Ascending aorta (tissue), 2 donors: ENCODE measurements at regions not wholly inside any gene's neighbourhood (a gene's known extent, or its start where the extent isn't known, plus 50 kb on each side); places are given as distances from the start of the nearest gene placed in this dataset.
"Not testable (repeated sequence)": the region's sequence is repeated elsewhere in the genome, so short reads cannot be mapped to it uniquely, and the experiment has no call there.

Source experiments
- DNase-seq, 2 donors: peaks; one replicate each; pipeline ENCODE4 v3.0.0-alpha.2; 2019; ENCODE audit warnings: low spot score in 2 of 2
- H3K27ac ChIP-seq, 2 donors: fragments of 200-600 bp; sonication (generic); one replicate each; pipeline ENCODE4 v1.5.1; 2016 to 2017; ENCODE audit warnings: mild to moderate bottlenecking in 1 of 2
- H3K27me3 ChIP-seq: fragments of 200-600 bp; sonication (generic); one replicate; pipeline ENCODE4 v1.5.1; 2017
- H3K36me3 ChIP-seq, 2 donors: fragments of 200-600 bp; sonication (generic); one replicate each; pipeline ENCODE4 v1.5.1; 2016
- H3K4me1 ChIP-seq, 2 donors: fragments of 200-600 bp; sonication (generic); one replicate each; pipeline ENCODE4 v1.5.1; 2016 to 2017; ENCODE audit warnings: mild to moderate bottlenecking in 1 of 2
- H3K4me3 ChIP-seq, 2 donors: fragments of 200-600 bp; sonication (generic); one replicate each; pipeline ENCODE4 v1.5.1; 2016 to 2017; ENCODE audit warnings: mild to moderate bottlenecking in 1 of 2
- H3K9me3 ChIP-seq, 2 donors: fragments of 200-600 bp; sonication (generic); one replicate each; pipeline ENCODE4 v1.5.1; 2016
- CTCF ChIP-seq, 3 experiments: fragments of 200-600 bp in 2 of 3; fragments of 450-650 bp in 1 of 3; sonication (generic) in 2 of 3; IDR thresholded peaks; one replicate each; pipeline ENCODE4 v1.5.1; 2016 to 2019; ENCODE audit warnings: antibody characterized with exemption in 3 of 3, mild to moderate bottlenecking in 1 of 3, moderate library complexity in 1 of 3
- intact Hi-C: fragments of 100-400 bp; cut with DNase I; formaldehyde crosslinking; loops from one replicate; pipeline ENCODE4 v1.15.1; 2023

GRCh38 chr10:21379143-21379542 lies 146.3 kb downstream of the SKIDA1 start:
- Histone ChIP-seq H3K4me1 (no peaks in the 10 kb centered on the region), H3K4me3 (no peak overlapping the region), H3K36me3 (no peaks in the 10 kb centered on the region), H3K27me3 (no peaks in the 10 kb centered on the region), H3K27ac (no peak overlapping the region), H3K9me3 (no peaks in the 10 kb centered on the region)
- intact Hi-C loops = no loop called here
- TF ChIP-seq CTCF (IDR thresholded peaks at IDR 0.05) = no peak
- no peak for DNase-seq

DNA sequence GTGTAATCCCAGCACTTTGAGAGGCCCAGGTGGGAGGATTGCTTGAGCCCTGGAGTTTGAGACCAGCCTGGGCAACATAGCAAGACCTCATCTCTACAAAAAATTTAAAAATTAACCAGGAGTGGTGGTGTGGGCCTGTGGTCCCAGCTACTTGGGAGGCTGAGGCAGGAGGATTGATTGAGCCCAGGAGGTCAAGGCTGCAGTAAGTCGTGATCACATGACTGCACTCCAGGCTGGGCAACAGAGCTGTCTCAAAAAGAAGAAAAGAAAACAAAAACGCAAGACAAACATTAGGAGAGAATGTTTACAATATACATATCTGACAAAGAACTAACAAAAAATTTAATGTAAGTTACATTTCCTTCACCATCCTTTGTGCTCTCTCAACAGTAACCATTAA lies 150.2 kb downstream of the SKIDA1 start:
- H3K4me1 ChIP-seq, H3K4me3 ChIP-seq, H3K27ac ChIP-seq, DNase-seq, H3K9me3 ChIP-seq, H3K27me3 ChIP-seq, intact Hi-C loops, H3K36me3 ChIP-seq: not testable (repeated sequence)

DNA sequence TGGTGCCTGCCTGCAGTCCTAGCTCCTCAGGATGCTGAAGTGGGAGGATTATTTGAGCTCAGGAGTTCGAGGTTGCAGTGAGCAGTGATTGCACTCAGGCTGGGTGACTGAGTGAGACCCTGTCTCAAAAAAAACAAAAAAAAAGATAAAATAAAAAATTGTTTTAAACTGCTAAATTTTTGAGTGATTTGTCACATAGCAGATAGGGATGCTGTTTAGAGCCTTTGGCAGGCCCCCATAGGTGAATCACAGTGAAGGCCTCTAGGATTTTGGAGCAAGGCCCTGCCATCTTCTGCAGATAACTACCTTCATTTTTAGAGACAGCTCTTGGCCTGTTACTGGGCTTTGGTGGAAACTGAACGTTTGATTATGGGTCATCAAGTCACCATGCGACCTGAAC lies 151.6 kb downstream of the SKIDA1 start:
- H3K4me1 ChIP-seq, H3K36me3 ChIP-seq, DNase-seq, H3K4me3 ChIP-seq, H3K27ac ChIP-seq, H3K27me3 ChIP-seq, intact Hi-C loops, H3K9me3 ChIP-seq: not testable (repeated sequence)

- TF ChIP-seq CTCF (IDR thresholded peaks at IDR 0.05) = no peak
- H3K4me3 ChIP-seq = peak overlapping the region in 1 of 2 donors; percentile 43
- peak overlapping the region; percentile 27 to 37 for H3K27ac ChIP-seq
- no peaks in the 10 kb centered on the region for H3K9me3 ChIP-seq
- DNase-seq = peak; percentile 12 to 69
- no peaks in the 10 kb centered on the region for H3K36me3 ChIP-seq
- intact Hi-C loops = no loop called here
- peaks cover 0 to 8% of the 10 kb centered on the region in 2 donors for H3K4me1 ChIP-seq
- H3K27me3 ChIP-seq = no peaks in the 10 kb centered on the region
Measured at GRCh38 chr10:21372651-21373410, 152.7 kb downstream of the SKIDA1 start.

- no peak for DNase-seq
- H3K4me3 ChIP-seq = no peak overlapping the region
- no peaks in the 10 kb centered on the region for H3K9me3 ChIP-seq
- intact Hi-C loops = no loop called here
- H3K27ac ChIP-seq = no peak overlapping the region
- no peaks in the 10 kb centered on the region for H3K27me3 ChIP-seq
- no peak for TF ChIP-seq CTCF (IDR thresholded peaks at IDR 0.05)
- H3K36me3 ChIP-seq = no peaks in the 10 kb centered on the region
- H3K4me1 ChIP-seq = peaks cover 0 to 8% of the 10 kb centered on the region in 2 donors
Measured at GRCh38 chr10:21369697-21370096, 155.8 kb downstream of the SKIDA1 start.

GRCh38 chr10:21368728-21369425 lies 156.6 kb downstream of the SKIDA1 start:
- no peaks in the 10 kb centered on the region for H3K9me3 ChIP-seq
- no peaks in the 10 kb centered on the region for H3K27me3 ChIP-seq
- H3K4me1 ChIP-seq = peaks cover 0 to 10% of the 10 kb centered on the region in 2 donors
- H3K27ac ChIP-seq = no peak overlapping the region
- no peak overlapping the region for H3K4me3 ChIP-seq
- intact Hi-C loops = no loop called here
- no peak for TF ChIP-seq CTCF (IDR thresholded peaks at IDR 0.05)
- no peaks in the 10 kb centered on the region for H3K36me3 ChIP-seq
- DNase-seq = no peak
